Astrocyte (in vitro differentiated cells and primary cell): ENCODE measurements at regions not wholly inside any gene's neighbourhood (a gene's known extent, or its start where the extent isn't known, plus 50 kb on each side); places are given as distances from the start of the nearest gene placed in this dataset.

Experiments used
- DNase-seq: peaks from one replicate; pipeline ENCODE4 v3.0.0-alpha.2; 2010; ENCODE audit warnings: low read depth
- FAIRE-seq: peaks from 2 replicates; lab custom pipeline; 2011; peaks lifted over from hg19 to GRCh38; lab: Jason Lieb, UNC
- H2AFZ ChIP-seq: 2 replicates; pipeline ENCODE4 v1.6.0; 2012; ENCODE audit warnings: low read depth, low read length, inconsistent platforms
- H3K27ac ChIP-seq: 2 replicates; pipeline ENCODE4 v1.5.1; 2011; ENCODE audit warnings: low read depth, low read length, inconsistent platforms
- H3K27me3 ChIP-seq: 2 replicates; pipeline ENCODE4 v1.6.0; 2011; ENCODE audit warnings: low read length, inconsistent platforms; ENCODE audit not compliant: insufficient read depth
- H3K36me3 ChIP-seq: 2 replicates; pipeline ENCODE4 v1.5.1; 2011; ENCODE audit warnings: low read length, inconsistent platforms; ENCODE audit not compliant: insufficient read depth
- H3K4me1 ChIP-seq: 2 replicates; pipeline ENCODE4 v1.5.1; 2011; ENCODE audit warnings: low read length, inconsistent platforms; ENCODE audit not compliant: insufficient read depth
- H3K4me2 ChIP-seq: 2 replicates; pipeline ENCODE4 v1.6.0; 2012; ENCODE audit warnings: low read length, inconsistent platforms
- H3K4me3 ChIP-seq: 2 replicates; pipeline ENCODE4 v1.5.1; 2011; ENCODE audit warnings: low read depth, mild to moderate bottlenecking, low read length, inconsistent platforms; ENCODE audit not compliant: insufficient read depth
- H3K79me2 ChIP-seq: 2 replicates; pipeline ENCODE4 v1.6.0; 2012; ENCODE audit warnings: mild to moderate bottlenecking, low read length, inconsistent platforms; ENCODE audit not compliant: insufficient read depth
- H3K9ac ChIP-seq: 2 replicates; pipeline ENCODE4 v1.6.0; 2012; ENCODE audit warnings: mild to moderate bottlenecking, low read length, inconsistent platforms
- H3K9me3 ChIP-seq: 2 replicates; pipeline ENCODE4 v1.5.1; 2012; ENCODE audit warnings: low read depth, mild to moderate bottlenecking, low read length, inconsistent platforms; ENCODE audit not compliant: insufficient read depth
- H4K20me1 ChIP-seq: 2 replicates; pipeline ENCODE4 v1.6.0; 2012; ENCODE audit warnings: low read length, inconsistent platforms; ENCODE audit not compliant: insufficient read depth
- H3K27ac Mint-ChIP-seq: one replicate; pipeline ENCODE4 v1.8.0; 2021; ENCODE audit warnings: mild to moderate bottlenecking, mixed read lengths; ENCODE audit not compliant: unreplicated experiment
- H3K27me3 Mint-ChIP-seq: one replicate; pipeline ENCODE4 v1.8.0; 2021; ENCODE audit warnings: low read depth, mixed read lengths; ENCODE audit not compliant: unreplicated experiment
- H3K36me3 Mint-ChIP-seq: one replicate; pipeline ENCODE4 v1.8.0; 2021; ENCODE audit warnings: low read depth, mixed read lengths; ENCODE audit not compliant: unreplicated experiment
- H3K4me1 Mint-ChIP-seq: one replicate; pipeline ENCODE4 v1.8.0; 2021; ENCODE audit warnings: low read depth, mixed read lengths; ENCODE audit not compliant: unreplicated experiment
- H3K4me3 Mint-ChIP-seq: one replicate; pipeline ENCODE4 v1.8.0; 2021; ENCODE audit warnings: mild to moderate bottlenecking, moderate library complexity, mixed read lengths; ENCODE audit not compliant: unreplicated experiment
- H3K9me3 Mint-ChIP-seq: one replicate; pipeline ENCODE4 v1.8.0; 2021; ENCODE audit warnings: mild to moderate bottlenecking, mixed read lengths; ENCODE audit not compliant: unreplicated experiment
- EZH2 ChIP-seq: IDR thresholded peaks from 2 replicates; pipeline ENCODE4 v1.6.1; 2012; ENCODE audit warnings: mild to moderate bottlenecking, low read length, inconsistent platforms; ENCODE audit not compliant: insufficient read depth
- TF ChIP-seq, protein P1 (sequence below): IDR thresholded peaks from 2 replicates; pipeline ENCODE4 v1.5.1; 2011; ENCODE audit warnings: low read depth, mild to moderate bottlenecking, inconsistent platforms, low read length, moderate library complexity; ENCODE audit not compliant: insufficient read depth

GRCh38 chr5:126334760-126335159 is 88.4 kb upstream of the GRAMD2B start:
- no peaks in the 10 kb centered on the region for H3K79me2 ChIP-seq
- H3K4me1 ChIP-seq, result no peaks in the 10 kb centered on the region
- H3K9ac ChIP-seq, result no peak overlapping the region
- Mint-ChIP-seq H3K4me1 (peaks cover 20% of the 10 kb centered on the region), H3K27ac (no peak overlapping the region), H3K4me3 (no peak overlapping the region), H3K36me3 (no peaks in the 10 kb centered on the region), H3K27me3 (no peaks in the 10 kb centered on the region), H3K9me3 (no peaks in the 10 kb centered on the region)
- no peak overlapping the region for H3K4me2 ChIP-seq
- no peak overlapping the region for H2AFZ ChIP-seq
- DNase-seq (no peak), FAIRE-seq (no peak)
- no peaks in the 10 kb centered on the region for H3K9me3 ChIP-seq
- no peaks in the 10 kb centered on the region for H3K27me3 ChIP-seq
- H3K4me3 ChIP-seq, result no peak overlapping the region
- no peaks in the 10 kb centered on the region for H3K36me3 ChIP-seq
- no peak overlapping the region for H3K27ac ChIP-seq
- no peak for TF ChIP-seq EZH2
- TF ChIP-seq, protein P1, sequence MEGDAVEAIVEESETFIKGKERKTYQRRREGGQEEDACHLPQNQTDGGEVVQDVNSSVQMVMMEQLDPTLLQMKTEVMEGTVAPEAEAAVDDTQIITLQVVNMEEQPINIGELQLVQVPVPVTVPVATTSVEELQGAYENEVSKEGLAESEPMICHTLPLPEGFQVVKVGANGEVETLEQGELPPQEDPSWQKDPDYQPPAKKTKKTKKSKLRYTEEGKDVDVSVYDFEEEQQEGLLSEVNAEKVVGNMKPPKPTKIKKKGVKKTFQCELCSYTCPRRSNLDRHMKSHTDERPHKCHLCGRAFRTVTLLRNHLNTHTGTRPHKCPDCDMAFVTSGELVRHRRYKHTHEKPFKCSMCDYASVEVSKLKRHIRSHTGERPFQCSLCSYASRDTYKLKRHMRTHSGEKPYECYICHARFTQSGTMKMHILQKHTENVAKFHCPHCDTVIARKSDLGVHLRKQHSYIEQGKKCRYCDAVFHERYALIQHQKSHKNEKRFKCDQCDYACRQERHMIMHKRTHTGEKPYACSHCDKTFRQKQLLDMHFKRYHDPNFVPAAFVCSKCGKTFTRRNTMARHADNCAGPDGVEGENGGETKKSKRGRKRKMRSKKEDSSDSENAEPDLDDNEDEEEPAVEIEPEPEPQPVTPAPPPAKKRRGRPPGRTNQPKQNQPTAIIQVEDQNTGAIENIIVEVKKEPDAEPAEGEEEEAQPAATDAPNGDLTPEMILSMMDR, result no peak
- H4K20me1 ChIP-seq, result no peaks in the 10 kb centered on the region

DNA sequence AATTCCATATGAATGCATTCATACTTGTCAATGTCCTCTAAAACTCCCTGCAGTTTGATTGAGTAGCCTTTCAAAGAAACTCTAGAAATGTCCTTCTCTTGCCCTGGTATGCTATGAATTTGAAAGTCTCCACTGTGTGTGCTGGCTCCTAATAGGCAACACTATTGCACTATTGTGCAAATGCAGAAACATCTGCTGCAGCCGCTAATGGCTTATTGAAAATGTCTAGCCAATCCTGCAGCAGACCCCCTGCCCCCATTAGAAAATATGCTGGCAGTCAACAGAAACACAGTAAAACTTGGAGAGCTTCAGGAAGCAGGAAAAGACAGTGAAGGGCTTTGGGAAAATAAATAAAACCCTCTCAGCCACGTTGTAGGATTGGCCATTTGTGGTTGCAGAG is 87.3 kb upstream of the GRAMD2B start:
- no peaks in the 10 kb centered on the region for H3K36me3 Mint-ChIP-seq

DNA sequence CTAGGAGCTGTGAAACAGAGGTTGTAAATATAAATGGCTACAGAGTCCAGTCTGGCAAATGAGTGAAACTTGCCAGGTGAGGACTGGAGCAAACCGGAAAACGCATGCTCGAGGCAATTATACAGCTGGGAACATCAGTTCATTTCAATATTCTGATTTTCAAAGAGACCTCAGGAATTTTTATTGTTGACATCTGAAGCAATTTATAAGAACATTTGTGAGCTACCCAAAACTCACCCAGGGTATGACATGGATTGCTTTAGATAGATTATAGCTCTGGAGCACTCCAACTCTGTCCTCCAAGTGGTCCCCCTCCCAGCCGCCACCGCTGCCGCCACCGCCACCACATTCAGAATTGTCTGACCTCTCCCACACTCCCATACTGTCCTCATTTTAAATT is 84.6 kb upstream of the GRAMD2B start:
- Histone ChIP-seq H4K20me1 (no peaks in the 10 kb centered on the region), H3K4me2 (no peak overlapping the region), H3K79me2 (no peaks in the 10 kb centered on the region), H3K4me3 (no peak overlapping the region), H3K4me1 (no peaks in the 10 kb centered on the region), H3K9ac (no peak overlapping the region), H3K36me3 (no peaks in the 10 kb centered on the region), H2AFZ (no peak overlapping the region), H3K27me3 (no peaks in the 10 kb centered on the region), H3K9me3 (no peaks in the 10 kb centered on the region), H3K27ac (no peak overlapping the region)
- no peak for FAIRE-seq
- Mint-ChIP-seq H3K9me3 (no peaks in the 10 kb centered on the region), H3K4me1 (peaks cover 22% of the 10 kb centered on the region), H3K36me3 (no peaks in the 10 kb centered on the region), H3K27me3 (no peaks in the 10 kb centered on the region), H3K4me3 (no peak overlapping the region), H3K27ac (peak overlapping the region; percentile 37)
- no peak for DNase-seq
- TF ChIP-seq EZH2, result no peak
- TF ChIP-seq, protein P1, result no peak

More for the DNA sequence above, 87.3 kb upstream of the GRAMD2B start:
- no peaks in the 10 kb centered on the region for H3K4me1 ChIP-seq
- no peak overlapping the region for H3K27ac ChIP-seq
- no peaks in the 10 kb centered on the region for H3K36me3 ChIP-seq
- H3K27me3 ChIP-seq, result no peaks in the 10 kb centered on the region
- Mint-ChIP-seq H3K27ac (no peak overlapping the region), H3K4me1 (peaks cover 20% of the 10 kb centered on the region), H3K9me3 (no peaks in the 10 kb centered on the region), H3K4me3 (no peak overlapping the region), H3K27me3 (no peaks in the 10 kb centered on the region)
- H3K4me2 ChIP-seq, result no peak overlapping the region
- H2AFZ ChIP-seq, result no peak overlapping the region
- DNase-seq, result peak; percentile 19
- no peaks in the 10 kb centered on the region for H3K79me2 ChIP-seq
- H3K9ac ChIP-seq, result no peak overlapping the region
- H3K9me3 ChIP-seq, result no peaks in the 10 kb centered on the region
- TF ChIP-seq, protein P1, result no peak
- no peak for TF ChIP-seq EZH2
- FAIRE-seq, result no peak
- no peaks in the 10 kb centered on the region for H4K20me1 ChIP-seq
- H3K4me3 ChIP-seq, result no peak overlapping the region
